OCI-LY7 (cell line): ENCODE measurements at regions not wholly inside any gene's neighbourhood (a gene's known extent, or its start where the extent isn't known, plus 50 kb on each side); places are given as distances from the start of the nearest gene placed in this dataset.

Source experiments
- BruUV-seq: library from RNA; stranded (reverse); fragments of 400-500 nt; replicated peaks from 2 replicates; lab custom pipeline; 2021; lab: Mats Ljungman, UMichigan
- CTCF ChIA-PET: fragments of 300-600 bp; sonication (Branson Sonifier 250); formaldehyde crosslinking; loops from one replicate; lab custom pipeline; 2022; ENCODE audit warnings: antibody characterized with exemption; ENCODE audit not compliant: unreplicated experiment; lab: Charles Lee
- POLR2A ChIA-PET: fragments of 300-600 bp; sonication (Branson Sonifier 250); formaldehyde crosslinking; loops from one replicate; lab custom pipeline; 2022; ENCODE audit warnings: antibody characterized with exemption; lab: Charles Lee
- DNase-seq: peaks from one replicate; pipeline ENCODE4 v3.0.0-alpha.2; 2015; ENCODE audit warnings: low spot score
- H2AFZ ChIP-seq: fragments of 200-600 bp; sonication (generic), shearing (Covaris generic); 2 replicates; pipeline ENCODE4 v1.6.1; 2014; ENCODE audit warnings: mild to moderate bottlenecking, antibody characterized with exemption, low read length, moderate library complexity
- H3K27ac ChIP-seq: fragments of 200-600 bp; sonication (generic); 2 replicates; pipeline ENCODE4 v1.5.1; 2014; ENCODE audit warnings: mixed run types, low read depth, mild to moderate bottlenecking, moderate library complexity, low read length, inconsistent platforms; ENCODE audit not compliant: poor library complexity, severe bottlenecking
- H3K36me3 ChIP-seq: fragments of 200-600 bp; sonication (generic); 2 replicates; pipeline ENCODE4 v1.6.1; 2014; ENCODE audit warnings: mild to moderate bottlenecking, antibody characterized with exemption, low read length, moderate library complexity, mixed read lengths; ENCODE audit not compliant: insufficient read depth
- H3K4me1 ChIP-seq: fragments of 200-600 bp; sonication (generic); 2 replicates; pipeline ENCODE4 v1.5.1; 2014; ENCODE audit warnings: mild to moderate bottlenecking, low read length; ENCODE audit not compliant: insufficient read depth, poor library complexity, severe bottlenecking
- H3K4me2 ChIP-seq: fragments of 200-600 bp; sonication (generic); 2 replicates; pipeline ENCODE4 v1.6.1; 2014; ENCODE audit warnings: mild to moderate bottlenecking, low read length
- H3K4me3 ChIP-seq: fragments of 200-600 bp; sonication (generic); 2 replicates; pipeline ENCODE4 v1.5.1; 2014; ENCODE audit warnings: mild to moderate bottlenecking, low read depth, low read length; ENCODE audit not compliant: poor library complexity, severe bottlenecking
- H3K79me2 ChIP-seq: fragments of 200-600 bp; sonication (generic); 2 replicates; pipeline ENCODE4 v1.6.1; 2016; ENCODE audit warnings: low read depth, mild to moderate bottlenecking, low read length, moderate library complexity, mixed read lengths; ENCODE audit not compliant: insufficient read depth
- H3K9me2 ChIP-seq: fragments of 200-600 bp; sonication (generic); 2 replicates; pipeline ENCODE4 v1.6.1; 2016; ENCODE audit warnings: mild to moderate bottlenecking, low read length, mixed read lengths; ENCODE audit not compliant: insufficient read depth
- H3K9me3 ChIP-seq: fragments of 200-600 bp; sonication (generic); 2 replicates; pipeline ENCODE4 v1.6.1; 2014; ENCODE audit warnings: mild to moderate bottlenecking, mixed run types, low read length, mixed read lengths
- H4K20me1 ChIP-seq: fragments of 200-600 bp; sonication (generic); 2 replicates; pipeline ENCODE4 v1.6.1; 2014; ENCODE audit warnings: mild to moderate bottlenecking, antibody characterized with exemption, low read length, moderate library complexity, mixed read lengths; ENCODE audit not compliant: insufficient read depth
- EZH2phosphoT487 ChIP-seq: fragments of 200-600 bp; sonication (generic); IDR thresholded peaks from 2 replicates; pipeline ENCODE4 v1.6.1; 2018; ENCODE audit warnings: low read depth, borderline replicate concordance, mild to moderate bottlenecking, mixed run types, antibody characterized with exemption, low read length, moderate library complexity, mixed read lengths
- intact Hi-C: fragments of 100-400 bp; cut with micrococcal nuclease; formaldehyde crosslinking; loops from one replicate; pipeline ENCODE4 v1.10.0; 2022; ENCODE audit not compliant: unreplicated experiment
- TF ChIP-seq, protein P1 (sequence below): fragments of 200-600 bp; sonication (generic); conservative IDR thresholded peaks from 2 replicates; pipeline ENCODE4 v1.5.1; 2014; ENCODE audit warnings: mild to moderate bottlenecking, antibody characterized with exemption, low read length, moderate library complexity, mixed read lengths

DNA sequence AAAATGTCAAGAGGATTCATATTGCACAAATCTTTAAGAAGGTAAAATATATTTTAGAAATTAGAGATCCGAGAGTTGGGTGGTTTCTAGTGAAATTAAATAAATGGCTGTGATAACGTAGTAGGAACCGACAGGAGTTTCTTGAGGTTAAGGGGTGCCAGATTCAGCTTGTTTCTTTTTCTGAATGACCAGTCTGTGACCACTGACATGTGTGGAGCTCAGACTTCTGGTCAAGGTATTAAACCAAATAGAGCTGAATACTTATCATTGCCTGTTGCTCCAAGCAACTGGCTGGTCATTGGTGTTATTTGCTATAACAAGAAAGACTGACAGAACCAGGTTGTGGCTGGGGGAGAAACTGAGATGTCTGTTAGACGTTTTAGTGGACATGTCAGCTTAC is 408.2 kb upstream of the HS6ST1 start:
- ChIA-PET POLR2A (interaction anchor here (1.1 kb wide), 1 partner anchor 89 kb away, joined by 3 read pairs; no protein-coding TSS in a partner anchor), CTCF (no interaction called here)
- Histone ChIP-seq H4K20me1 (no peaks in the 10 kb centered on the region), H3K9me2 (no peaks in the 10 kb centered on the region), H3K4me2 (no peak overlapping the region), H3K9me3 (no peaks in the 10 kb centered on the region), H2AFZ (no peak overlapping the region), H3K36me3 (no peaks in the 10 kb centered on the region), H3K4me3 (no peak overlapping the region), H3K4me1 (no peaks in the 10 kb centered on the region), H3K79me2 (no peaks in the 10 kb centered on the region), H3K27ac (no peak overlapping the region)
- DNase-seq = no peak
- TF ChIP-seq, protein P1, sequence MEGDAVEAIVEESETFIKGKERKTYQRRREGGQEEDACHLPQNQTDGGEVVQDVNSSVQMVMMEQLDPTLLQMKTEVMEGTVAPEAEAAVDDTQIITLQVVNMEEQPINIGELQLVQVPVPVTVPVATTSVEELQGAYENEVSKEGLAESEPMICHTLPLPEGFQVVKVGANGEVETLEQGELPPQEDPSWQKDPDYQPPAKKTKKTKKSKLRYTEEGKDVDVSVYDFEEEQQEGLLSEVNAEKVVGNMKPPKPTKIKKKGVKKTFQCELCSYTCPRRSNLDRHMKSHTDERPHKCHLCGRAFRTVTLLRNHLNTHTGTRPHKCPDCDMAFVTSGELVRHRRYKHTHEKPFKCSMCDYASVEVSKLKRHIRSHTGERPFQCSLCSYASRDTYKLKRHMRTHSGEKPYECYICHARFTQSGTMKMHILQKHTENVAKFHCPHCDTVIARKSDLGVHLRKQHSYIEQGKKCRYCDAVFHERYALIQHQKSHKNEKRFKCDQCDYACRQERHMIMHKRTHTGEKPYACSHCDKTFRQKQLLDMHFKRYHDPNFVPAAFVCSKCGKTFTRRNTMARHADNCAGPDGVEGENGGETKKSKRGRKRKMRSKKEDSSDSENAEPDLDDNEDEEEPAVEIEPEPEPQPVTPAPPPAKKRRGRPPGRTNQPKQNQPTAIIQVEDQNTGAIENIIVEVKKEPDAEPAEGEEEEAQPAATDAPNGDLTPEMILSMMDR = no peak
- no peak for TF ChIP-seq EZH2phosphoT487
- intact Hi-C loops = no loop called here
- no TSS peak for BruUV-seq

DNA sequence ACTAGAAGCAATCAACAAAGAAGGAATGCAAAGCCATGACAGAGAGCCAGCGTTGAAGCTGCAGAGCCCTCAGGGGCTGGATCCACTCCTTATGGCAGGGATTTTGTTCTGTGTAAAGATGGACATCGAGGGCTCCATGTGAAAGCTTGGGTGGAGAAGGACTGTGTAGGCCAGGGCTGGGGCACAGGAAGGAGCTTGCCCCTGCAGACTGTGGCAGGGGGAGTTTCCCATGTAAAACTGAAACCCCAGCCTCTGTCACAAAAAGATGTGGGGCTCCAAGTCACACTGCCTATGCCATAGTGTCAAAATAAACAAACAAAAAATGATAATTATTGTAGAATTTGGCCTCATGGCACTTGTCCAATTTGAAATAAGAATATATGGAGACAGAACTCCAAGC is 408.7 kb upstream of the HS6ST1 start:
- H3K4me1 ChIP-seq = no peaks in the 10 kb centered on the region
- H3K79me2 ChIP-seq = no peaks in the 10 kb centered on the region
- TF ChIP-seq, protein P1 = no peak
- TF ChIP-seq EZH2phosphoT487 = no peak
- POLR2A ChIA-PET = interaction anchor here (0.6 kb wide), 1 partner anchor 318 kb away, joined by 4 read pairs; no protein-coding TSS in a partner anchor
- H3K4me2 ChIP-seq = no peak overlapping the region
- no peak overlapping the region for H3K4me3 ChIP-seq
- no peaks in the 10 kb centered on the region for H4K20me1 ChIP-seq
- no TSS peak for BruUV-seq
- no peak overlapping the region for H2AFZ ChIP-seq
- no peaks in the 10 kb centered on the region for H3K9me3 ChIP-seq
- intact Hi-C loops = no loop called here
- H3K9me2 ChIP-seq = no peaks in the 10 kb centered on the region
- no peak overlapping the region for H3K27ac ChIP-seq
- CTCF ChIA-PET = interaction anchor here (0.6 kb wide), 1 partner anchor 11 kb away, joined by 3 read pairs; no protein-coding TSS in a partner anchor
- no peak for DNase-seq
- H3K36me3 ChIP-seq = no peaks in the 10 kb centered on the region

DNA sequence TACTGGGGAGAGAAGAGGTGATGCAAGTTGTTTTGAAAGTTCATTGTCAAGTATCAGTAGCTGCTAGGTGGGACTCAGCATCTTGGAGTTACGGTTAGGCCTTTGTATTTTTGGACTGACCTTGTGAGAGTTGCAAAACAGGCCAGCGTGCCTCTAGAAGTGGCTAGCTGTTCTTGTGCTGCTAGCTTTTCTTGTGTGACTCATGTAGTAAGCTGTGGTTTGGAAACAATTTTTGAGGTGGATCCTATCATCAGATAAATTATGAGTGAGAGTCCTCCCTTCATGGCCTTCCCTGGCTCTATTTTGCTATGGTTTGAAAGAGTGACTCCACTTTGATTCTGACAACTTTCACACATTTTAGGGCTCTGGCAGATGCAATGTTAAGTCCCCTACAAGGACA is 409.2 kb upstream of the HS6ST1 start:
- H3K9me2 ChIP-seq = no peaks in the 10 kb centered on the region
- H4K20me1 ChIP-seq = no peaks in the 10 kb centered on the region
- no peak for TF ChIP-seq EZH2phosphoT487
- TF ChIP-seq, protein P1 = no peak
- intact Hi-C loops = no loop called here
- no peaks in the 10 kb centered on the region for H3K9me3 ChIP-seq
- no peaks in the 10 kb centered on the region for H3K79me2 ChIP-seq
- H3K4me3 ChIP-seq = no peak overlapping the region
- no peak overlapping the region for H2AFZ ChIP-seq
- BruUV-seq = no TSS peak
- H3K36me3 ChIP-seq = no peaks in the 10 kb centered on the region
- H3K4me1 ChIP-seq = no peaks in the 10 kb centered on the region
- DNase-seq = no peak
- no peak overlapping the region for H3K27ac ChIP-seq
- ChIA-PET POLR2A (interaction anchor here (0.6 to 1.1 kb wide), 3 partner anchors 9 to 319 kb away, joined by 3 to 4 read pairs (median 4); no protein-coding TSS in a partner anchor), CTCF (interaction anchor here (0.6 kb wide), 1 partner anchor 11 kb away, joined by 3 read pairs; no protein-coding TSS in a partner anchor)
- H3K4me2 ChIP-seq = no peak overlapping the region
